ENCODE measurements at regions not wholly inside any gene's neighbourhood (a gene's known extent, or its start where the extent isn't known, plus 50 kb on each side); places are given as distances from the start of the nearest gene placed in this dataset.

GRCh38 chrX:39922926-39923325, 174.8 kb downstream of the BCOR start:
- intact Hi-C loops (cut with DNase I) = no loop called here
- no peak for DNase-seq (ENCODE audit: low spot score)

GRCh38 chrX:39927380-39927779, 170.4 kb downstream of the BCOR start:
- intact Hi-C loops (cut with DNase I) = no loop called here
- no peak for DNase-seq (ENCODE audit: low spot score)

- no peak for DNase-seq (ENCODE audit: low spot score)
- intact Hi-C loops (cut with DNase I) = no loop called here
These were observed 168.9 kb downstream of the BCOR start for GRCh38 chrX:39928704-39929378.

- no peak for DNase-seq (ENCODE audit: low spot score)
- intact Hi-C loops (cut with DNase I) = no loop called here
These were observed 168.3 kb downstream of the BCOR start for GRCh38 chrX:39929379-39930025.

GRCh38 chrX:39930786-39931528, 166.8 kb downstream of the BCOR start:
- DNase-seq (ENCODE audit: low spot score) = no peak
- intact Hi-C loops (cut with DNase I) = no loop called here

GRCh38 chrX:39931529-39932282, 166.1 kb downstream of the BCOR start:
- intact Hi-C loops (cut with DNase I) = no loop called here
- no peak for DNase-seq (ENCODE audit: low spot score)

GRCh38 chrX:39935411-39936064, 162.2 kb downstream of the BCOR start:
- no peak for DNase-seq (ENCODE audit: low spot score)
- intact Hi-C loops (cut with DNase I) = no loop called here

- no peak for DNase-seq (ENCODE audit: low spot score)
- intact Hi-C loops (cut with DNase I) = no loop called here
These were observed 160.6 kb downstream of the BCOR start for GRCh38 chrX:39936886-39937770.

- intact Hi-C loops (cut with DNase I) = no loop called here
- DNase-seq (ENCODE audit: low spot score) = no peak
These were observed 159.3 kb downstream of the BCOR start for GRCh38 chrX:39938466-39938865.

- no peak for DNase-seq (ENCODE audit: low spot score)
- intact Hi-C loops (cut with DNase I) = no loop called here
These were observed 158.1 kb downstream of the BCOR start for GRCh38 chrX:39939678-39940077.

GRCh38 chrX:39941332-39941920, 156.3 kb downstream of the BCOR start:
- DNase-seq (ENCODE audit: low spot score) = no peak

GRCh38 chrX:39944416-39944815, 153.3 kb downstream of the BCOR start:
- intact Hi-C loops (cut with DNase I) = no loop called here
- no peak for DNase-seq (ENCODE audit: low spot score)

More at GRCh38 chrX:39941332-39941920, 156.3 kb downstream of the BCOR start:
- intact Hi-C loops (cut with DNase I) = no loop called here

- DNase-seq (ENCODE audit: low spot score) = no peak
- intact Hi-C loops (cut with DNase I) = no loop called here
These were observed 152.0 kb downstream of the BCOR start for GRCh38 chrX:39945709-39946108.

GRCh38 chrX:39946822-39947221, 150.9 kb downstream of the BCOR start:
- no peak for DNase-seq (ENCODE audit: low spot score)
- intact Hi-C loops (cut with DNase I) = no loop called here

- no peak for DNase-seq (ENCODE audit: low spot score)
- intact Hi-C loops (cut with DNase I) = no loop called here
These were observed 149.2 kb downstream of the BCOR start for GRCh38 chrX:39948582-39948981.

- intact Hi-C loops (cut with DNase I) = no loop called here
- no peak for DNase-seq (ENCODE audit: low spot score)
These were observed 147.6 kb downstream of the BCOR start for GRCh38 chrX:39950018-39950688.

- intact Hi-C loops (cut with DNase I) = no loop called here
- no peak for DNase-seq (ENCODE audit: low spot score)
These were observed 144.8 kb downstream of the BCOR start for GRCh38 chrX:39952989-39953388.

GRCh38 chrX:39953879-39954278, 143.9 kb downstream of the BCOR start:
- no peak for DNase-seq (ENCODE audit: low spot score)
- intact Hi-C loops (cut with DNase I) = no loop called here

Data from cardiac septum (tissue), 1 donor.